Stimulated activated CD4-positive, alpha-beta T cell treated with anti-CD3 and anti-CD28 coated beads, Interleukin-15, amount 100 ng/mL, for 24 hours (primary cell): ENCODE measurements at regions not wholly inside any gene's neighbourhood (a gene's known extent, or its start where the extent isn't known, plus 50 kb on each side); places are given as distances from the start of the nearest gene placed in this dataset.

ENCODE experiments used
- DNase-seq: peaks from one replicate; pipeline ENCODE4 v3.0.0-alpha.2; 2020

- DNase-seq, result no peak
These were observed 284.4 kb downstream of the CRPPA start for GRCh38 chr7:16136896-16137295.

GRCh38 chr7:16135658-16136057 lies 285.7 kb downstream of the CRPPA start:
- no peak for DNase-seq

GRCh38 chr7:16130111-16131110 lies 290.9 kb downstream of the CRPPA start:
- DNase-seq, result no peak

- no peak for DNase-seq
These were observed 291.8 kb downstream of the CRPPA start for GRCh38 chr7:16129431-16130110.

GRCh38 chr7:16123117-16123770 lies 298.1 kb downstream of the CRPPA start:
- no peak for DNase-seq

- DNase-seq, result no peak
These were observed 299.4 kb downstream of the CRPPA start for GRCh38 chr7:16121876-16122390.

- DNase-seq, result no peak
These were observed 306.0 kb downstream of the CRPPA start for GRCh38 chr7:16115374-16115773.

GRCh38 chr7:16114633-16115032 lies 306.7 kb downstream of the CRPPA start:
- DNase-seq, result no peak

- DNase-seq, result no peak
These were observed 307.3 kb downstream of the CRPPA start for GRCh38 chr7:16114071-16114470.

GRCh38 chr7:16113058-16113457 lies 308.3 kb downstream of the CRPPA start:
- DNase-seq, result no peak

GRCh38 chr7:16106869-16107268 lies 314.5 kb downstream of the CRPPA start:
- no peak for DNase-seq

GRCh38 chr7:16106300-16106699 lies 315.0 kb downstream of the CRPPA start:
- DNase-seq, result no peak

- DNase-seq, result no peak
These were observed 322.0 kb downstream of the CRPPA start for GRCh38 chr7:16099302-16099849.

GRCh38 chr7:16098585-16099179 lies 322.7 kb downstream of the CRPPA start:
- DNase-seq, result no peak

- DNase-seq, result no peak
These were observed 323.3 kb downstream of the CRPPA start for GRCh38 chr7:16098058-16098457.

- DNase-seq, result no peak
These were observed 326.0 kb downstream of the CRPPA start for GRCh38 chr7:16095171-16095950.

GRCh38 chr7:16094651-16095050 lies 326.7 kb downstream of the CRPPA start:
- no peak for DNase-seq

GRCh38 chr7:16092711-16093110 lies 328.6 kb downstream of the CRPPA start:
- DNase-seq, result no peak

GRCh38 chr7:16091701-16092310 lies 329.5 kb downstream of the CRPPA start:
- no peak for DNase-seq

GRCh38 chr7:16089801-16090200 lies 331.5 kb downstream of the CRPPA start:
- DNase-seq, result no peak

GRCh38 chr7:16089191-16089590 lies 332.1 kb downstream of the CRPPA start:
- DNase-seq, result no peak
